ACHN (cell line): ENCODE measurements at regions not wholly inside any gene's neighbourhood (a gene's known extent, or its start where the extent isn't known, plus 50 kb on each side); places are given as distances from the start of the nearest gene placed in this dataset.

ENCODE experiments used
- DNase-seq: peaks from one replicate; pipeline ENCODE4 v3.0.0-alpha.2; 2015
- in situ Hi-C: cut with HindIII; loops from 2 replicates; pipeline ENCODE4 v1.10.0; 2017; ENCODE audit warnings: low sequenced_read_pairs, low pct_ligation_motif_present, low pct_unique_long_range_greater_than_20kb

DNA sequence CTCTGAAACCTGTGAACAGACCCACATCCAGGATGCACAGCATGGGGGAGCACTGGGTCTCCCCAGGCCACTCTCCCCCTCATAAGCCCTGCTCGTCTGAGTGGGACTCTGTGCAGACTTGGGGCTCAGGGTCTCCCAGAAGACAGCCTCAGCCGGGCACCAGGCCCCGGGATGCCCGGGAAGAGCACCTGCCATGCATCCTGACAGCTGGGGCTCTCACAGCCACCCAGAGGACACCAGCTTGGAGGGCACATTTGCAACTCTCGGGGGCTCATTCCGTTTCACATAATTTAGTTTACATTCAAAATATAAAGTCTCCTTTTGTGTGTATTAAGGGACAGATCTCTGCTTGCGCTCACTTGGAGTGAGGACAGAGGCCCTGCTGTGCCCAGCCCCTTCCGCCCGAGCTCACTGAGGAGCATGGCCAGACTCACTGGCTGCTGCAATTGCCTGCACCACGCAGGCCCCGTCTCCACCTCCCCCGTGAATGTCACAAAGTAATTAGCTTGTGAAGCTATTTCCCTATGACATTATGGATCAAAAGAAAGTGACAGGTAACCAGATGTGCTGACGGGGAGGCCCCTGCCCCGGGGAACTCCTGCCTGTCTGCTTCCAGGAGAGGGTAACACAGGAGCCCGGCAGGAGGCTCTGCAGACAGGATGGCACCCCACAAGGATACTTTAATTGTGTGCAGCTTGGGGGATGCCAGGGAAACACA, 275.6 kb downstream of the BRD1 start:
- no peak for DNase-seq
- in situ Hi-C loops = no loop called here

DNA sequence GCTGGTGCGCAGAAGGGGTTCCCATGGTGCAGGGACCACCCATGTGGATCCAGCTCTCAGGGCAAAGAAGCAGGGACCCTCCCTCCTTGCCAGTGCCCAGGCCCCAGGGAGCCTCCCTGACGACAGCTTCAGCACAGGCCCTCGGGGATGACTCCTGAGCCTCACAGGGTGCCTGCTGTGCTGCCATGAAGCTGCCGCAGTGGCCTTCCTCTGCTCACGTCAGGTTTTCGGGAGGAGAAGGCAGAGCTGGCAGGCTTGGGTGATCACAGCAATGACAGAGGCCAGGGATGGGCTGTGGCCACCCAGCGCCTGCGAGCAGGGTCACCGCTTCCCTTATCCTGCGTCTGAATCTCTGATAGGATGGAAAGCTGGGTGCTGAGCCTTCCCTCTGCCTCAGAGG, 276.2 kb downstream of the BRD1 start:
- DNase-seq = no peak
- in situ Hi-C loops = no loop called here

DNA sequence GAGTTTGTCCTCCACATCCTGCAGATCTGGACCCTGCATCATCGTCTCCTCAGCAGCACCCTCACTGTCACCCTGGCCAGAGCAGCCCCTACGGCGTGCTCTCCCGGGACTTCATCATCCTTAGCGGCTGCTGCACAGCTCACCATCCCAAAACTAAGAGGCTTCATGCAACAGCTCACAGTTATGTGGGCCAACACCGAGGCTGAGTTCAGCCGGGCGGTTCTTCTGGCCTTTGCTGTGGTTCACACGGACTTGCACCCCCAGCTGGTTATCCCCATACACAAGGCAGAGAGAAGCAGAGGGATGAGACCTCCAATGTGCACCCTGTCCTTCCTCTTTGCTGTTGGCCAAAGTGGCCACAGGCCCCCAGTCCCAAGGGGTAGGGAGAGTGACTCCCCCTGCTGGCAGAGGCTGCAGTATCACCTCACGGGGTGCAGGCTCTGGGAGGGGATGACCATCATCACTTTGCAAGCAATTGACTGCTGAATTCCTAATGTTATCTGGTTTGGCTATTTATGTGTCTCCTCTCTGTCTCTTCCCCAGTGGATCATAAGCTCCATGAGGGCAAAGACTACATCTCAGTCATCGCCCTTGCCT, 276.8 kb downstream of the BRD1 start:
- in situ Hi-C loops = no loop called here
- peak; percentile 7 for DNase-seq

DNA sequence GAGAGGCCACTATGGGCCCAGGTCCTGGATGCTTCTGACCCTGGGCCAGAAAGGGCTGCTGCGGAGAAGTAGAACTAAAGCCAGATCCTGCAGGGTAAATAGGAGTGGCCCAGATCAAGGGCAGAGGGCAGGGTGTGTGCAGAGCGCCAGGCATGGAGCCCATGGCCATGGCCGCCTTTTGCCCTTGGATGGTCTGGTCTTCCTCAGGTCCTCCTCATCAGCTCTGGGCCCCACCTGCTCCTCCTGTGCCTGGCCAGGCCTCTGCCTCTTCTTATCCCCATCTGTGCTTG, 277.6 kb downstream of the BRD1 start:
- in situ Hi-C loops = no loop called here

DNA sequence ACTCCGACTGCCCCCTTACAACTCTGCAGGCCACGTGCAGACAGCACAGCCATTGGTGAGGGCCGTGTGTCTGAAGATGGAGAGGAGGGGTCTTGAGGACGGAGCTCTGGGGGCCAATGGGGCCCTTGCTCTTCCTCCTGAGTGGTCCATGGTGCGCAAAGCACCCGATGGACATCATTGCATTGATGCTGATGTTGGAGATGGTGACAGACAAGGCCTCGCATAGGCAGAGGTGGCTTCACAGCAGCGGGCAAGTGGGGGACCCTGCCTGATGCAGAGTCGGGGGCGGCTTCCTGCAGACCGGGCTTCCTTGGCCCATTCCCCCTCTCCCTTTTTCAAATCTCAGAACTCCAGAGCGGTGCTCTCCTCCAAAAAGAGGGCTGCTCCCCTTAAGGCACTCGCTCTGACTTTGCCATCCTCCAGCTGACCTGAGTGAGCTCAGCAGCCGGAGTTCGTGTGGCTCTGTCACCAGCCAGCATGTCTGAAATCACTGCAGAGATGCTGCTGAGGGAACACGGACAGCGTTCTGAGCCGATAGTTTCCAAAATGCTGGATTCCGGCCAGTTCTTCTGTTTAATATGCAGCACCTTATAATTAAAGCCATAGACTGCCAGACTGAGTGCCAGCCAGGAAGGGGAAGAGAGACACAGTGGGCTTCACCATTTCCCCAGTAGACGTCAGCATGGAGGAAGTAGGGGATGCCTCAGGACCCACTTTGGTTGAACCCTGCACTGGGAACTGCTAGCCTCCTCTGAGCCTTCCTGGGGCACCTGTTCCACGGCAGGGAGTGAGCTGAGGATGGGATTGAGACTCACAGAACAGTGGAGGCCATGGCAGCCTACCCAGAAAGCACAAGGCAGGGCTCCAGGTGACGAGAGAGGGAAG, 278.2 kb downstream of the BRD1 start:
- no peak for DNase-seq
- in situ Hi-C loops = no loop called here

More for the DNA sequence above, 277.6 kb downstream of the BRD1 start:
- no peak for DNase-seq

DNA sequence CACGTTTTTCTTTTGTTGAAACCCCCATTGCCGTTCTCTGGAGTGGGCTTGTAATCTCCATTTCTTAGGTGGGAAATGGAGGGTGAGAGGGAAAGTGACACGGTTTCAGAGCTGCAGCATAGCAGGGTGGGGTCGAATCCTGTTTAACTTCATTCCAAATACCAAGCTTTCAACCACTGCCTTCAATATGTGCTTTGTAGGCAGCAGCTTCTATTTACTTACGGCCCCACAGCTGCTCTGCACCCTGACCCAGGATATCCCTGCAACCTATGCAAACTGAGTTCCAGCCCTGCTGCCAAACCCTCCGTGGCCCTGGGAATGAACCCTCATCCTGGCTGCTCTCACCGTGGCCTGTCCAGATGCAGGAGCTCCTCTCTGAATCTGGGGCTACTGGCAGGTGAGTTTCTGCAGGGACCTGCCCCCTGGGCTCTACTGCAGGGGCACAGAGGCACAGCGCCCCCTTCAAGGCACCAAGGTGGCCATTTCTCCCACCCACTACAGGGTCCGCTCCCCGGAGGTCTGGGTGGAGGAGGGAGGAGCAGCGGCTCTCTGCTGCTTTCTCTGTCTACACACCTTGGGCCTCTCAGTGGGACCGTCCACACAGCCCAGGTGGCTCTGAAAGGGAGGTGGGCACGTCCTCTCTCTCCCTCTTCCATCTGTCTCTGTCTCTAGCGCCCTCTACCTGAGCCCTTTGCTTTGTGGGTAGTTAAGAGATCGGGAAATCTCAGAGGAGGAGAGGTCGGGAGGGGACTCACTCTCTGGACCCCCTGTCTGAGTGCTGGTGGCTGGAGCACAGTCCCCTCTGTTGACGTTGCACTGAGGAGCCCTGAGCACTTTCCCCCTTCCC, 279.1 kb downstream of the BRD1 start:
- no peak for DNase-seq
- in situ Hi-C loops = no loop called here

DNA sequence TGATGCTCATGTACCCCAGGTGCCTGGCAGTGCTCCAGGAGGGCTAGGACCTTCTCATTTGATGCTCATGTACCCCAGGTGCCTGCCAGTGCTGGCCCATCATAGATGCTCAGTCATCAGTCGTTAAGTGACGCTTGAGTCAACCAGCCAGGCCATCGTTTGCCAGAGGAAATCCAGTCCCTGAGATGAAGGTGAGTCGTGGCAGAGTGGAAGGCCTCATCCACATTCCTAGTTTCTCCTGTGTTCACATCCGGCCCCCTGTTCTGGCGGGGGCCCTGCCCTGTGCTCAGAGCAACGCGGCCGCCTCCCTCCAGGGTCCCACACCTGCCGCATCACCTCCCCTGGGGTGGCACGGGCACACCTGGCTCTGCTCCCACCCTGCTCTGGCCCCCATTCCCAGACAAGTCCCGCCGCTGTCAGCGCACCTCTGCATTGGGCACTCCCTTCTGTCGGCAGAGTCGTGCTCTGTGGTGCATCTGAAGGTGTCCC, 279.9 kb downstream of the BRD1 start:
- no peak for DNase-seq
- in situ Hi-C loops = no loop called here

DNA sequence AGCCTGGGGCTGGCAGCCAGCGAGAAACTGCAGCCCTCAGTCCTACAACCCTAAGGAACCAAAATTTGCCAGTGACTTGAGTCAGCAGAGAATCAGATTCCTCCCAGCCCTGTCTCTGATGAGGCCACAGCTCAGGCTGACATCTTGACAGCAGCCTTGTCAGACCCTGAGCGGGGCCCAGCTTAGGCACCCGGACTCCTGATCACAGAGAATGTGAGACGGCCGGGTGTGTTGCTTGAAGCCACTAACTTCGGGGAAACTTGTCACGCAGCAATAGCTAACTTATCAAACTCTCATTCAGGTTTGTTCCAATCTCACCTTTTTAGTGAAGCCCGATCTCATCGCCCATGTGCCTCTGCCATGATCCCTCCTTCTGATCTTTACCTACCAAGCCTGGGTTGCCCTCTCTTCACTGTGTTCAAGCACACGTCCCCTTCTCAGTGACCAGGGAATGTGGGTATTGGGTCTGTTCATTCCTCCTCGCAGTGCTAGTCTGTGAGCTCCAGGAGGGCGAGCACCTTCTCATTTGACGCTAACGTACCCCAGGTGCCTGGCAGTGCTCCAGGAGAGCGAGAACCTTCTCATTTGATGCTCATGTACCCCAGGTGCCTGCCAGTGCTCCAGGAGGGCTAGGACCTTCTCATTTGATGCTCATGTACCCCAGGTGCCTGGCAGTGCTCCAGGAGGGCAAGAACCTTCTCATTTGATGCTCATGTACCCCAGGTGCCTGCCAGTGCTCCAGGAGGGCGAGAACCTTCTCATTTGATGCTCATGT, 280.7 kb downstream of the BRD1 start:
- no peak for DNase-seq
- in situ Hi-C loops = no loop called here

DNA sequence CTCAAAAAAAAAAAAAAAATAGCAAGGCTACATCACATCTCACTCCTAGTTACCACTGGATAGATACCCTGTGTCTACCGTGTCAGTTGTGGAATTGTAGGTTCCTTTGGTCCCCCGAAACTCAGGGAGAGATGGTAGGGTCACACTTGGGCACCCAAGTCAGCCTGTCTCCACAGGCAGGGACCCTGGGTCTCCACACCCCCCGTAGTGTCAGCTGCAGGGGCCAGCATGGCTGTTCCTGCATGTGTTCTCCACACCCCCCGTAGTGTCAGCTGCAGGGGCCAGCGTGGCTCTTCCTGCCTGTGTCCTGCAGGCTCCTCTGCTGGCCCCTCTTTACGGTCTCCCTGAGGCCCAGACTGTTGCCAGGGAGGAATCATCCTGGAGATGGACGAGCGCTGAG, 282.1 kb downstream of the BRD1 start:
- in situ Hi-C loops = no loop called here
- no peak for DNase-seq

DNA sequence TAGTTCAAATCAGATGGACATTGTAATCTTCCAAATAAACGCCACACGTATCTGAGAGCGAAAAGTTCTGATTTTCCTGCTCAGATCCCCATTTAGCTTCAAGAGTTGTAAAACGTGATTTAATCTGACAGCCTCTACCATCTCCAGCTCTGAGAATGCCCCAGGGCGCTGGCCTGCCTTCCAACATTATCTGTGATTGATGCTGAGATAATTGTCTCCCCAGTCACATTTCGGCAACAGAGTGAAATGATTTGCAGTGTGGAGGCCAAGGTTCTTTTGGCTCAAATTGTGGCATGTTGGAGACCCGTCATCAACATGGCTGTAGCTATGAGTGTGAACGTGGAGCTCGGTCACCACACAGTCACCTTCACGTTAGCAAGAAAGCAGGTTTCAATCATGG, 283.4 kb downstream of the BRD1 start:
- in situ Hi-C loops = no loop called here
- DNase-seq = no peak

DNA sequence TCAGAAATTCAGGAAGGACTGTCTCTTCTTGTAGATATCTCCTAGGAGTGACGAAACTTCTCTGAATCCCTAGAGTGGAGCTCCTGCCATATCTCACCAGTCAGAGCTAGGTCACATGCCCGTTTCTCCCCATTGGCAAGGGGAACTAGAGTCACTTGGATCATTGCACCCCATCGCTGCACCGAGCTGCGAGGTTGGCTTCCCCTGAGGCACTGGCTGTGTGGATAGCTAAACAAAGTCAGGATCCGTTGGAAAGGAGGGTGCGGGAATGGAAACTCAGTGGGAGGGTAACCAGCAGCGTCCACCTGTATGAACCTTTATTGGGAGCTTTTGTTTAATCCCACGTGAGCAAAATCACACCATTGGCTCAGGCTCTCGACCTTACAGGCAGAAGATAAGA, 283.8 kb downstream of the BRD1 start:
- in situ Hi-C loops = no loop called here

DNA sequence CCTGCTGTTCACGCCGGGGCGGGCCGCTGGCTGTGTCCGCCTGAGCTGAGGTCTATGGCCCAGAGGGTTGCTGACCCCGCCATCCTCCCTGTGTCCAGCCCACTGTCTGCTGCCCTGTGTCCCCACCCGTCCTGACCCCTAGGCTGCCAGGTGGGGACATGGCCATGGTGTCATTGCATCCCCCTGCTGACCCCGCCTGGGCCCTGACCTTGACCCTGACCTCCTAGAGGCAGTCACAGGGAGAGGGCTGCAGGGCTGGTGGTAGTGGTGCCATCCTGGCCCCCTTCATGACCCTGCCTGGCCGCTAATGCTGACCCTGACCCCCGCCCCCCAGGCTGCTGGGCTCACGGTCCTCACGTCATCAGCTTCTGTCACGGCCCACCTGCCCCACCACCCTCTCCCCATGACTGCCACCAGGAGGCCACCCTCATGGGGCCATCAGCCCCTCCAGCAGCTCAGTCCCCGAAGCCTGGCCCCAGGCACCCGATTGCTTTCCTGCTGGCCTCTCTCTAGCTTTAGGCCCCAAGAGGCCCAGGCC, 285.9 kb downstream of the BRD1 start:
- in situ Hi-C loops = no loop called here
- DNase-seq = no peak

More for the DNA sequence above, 283.8 kb downstream of the BRD1 start:
- DNase-seq = no peak

DNA sequence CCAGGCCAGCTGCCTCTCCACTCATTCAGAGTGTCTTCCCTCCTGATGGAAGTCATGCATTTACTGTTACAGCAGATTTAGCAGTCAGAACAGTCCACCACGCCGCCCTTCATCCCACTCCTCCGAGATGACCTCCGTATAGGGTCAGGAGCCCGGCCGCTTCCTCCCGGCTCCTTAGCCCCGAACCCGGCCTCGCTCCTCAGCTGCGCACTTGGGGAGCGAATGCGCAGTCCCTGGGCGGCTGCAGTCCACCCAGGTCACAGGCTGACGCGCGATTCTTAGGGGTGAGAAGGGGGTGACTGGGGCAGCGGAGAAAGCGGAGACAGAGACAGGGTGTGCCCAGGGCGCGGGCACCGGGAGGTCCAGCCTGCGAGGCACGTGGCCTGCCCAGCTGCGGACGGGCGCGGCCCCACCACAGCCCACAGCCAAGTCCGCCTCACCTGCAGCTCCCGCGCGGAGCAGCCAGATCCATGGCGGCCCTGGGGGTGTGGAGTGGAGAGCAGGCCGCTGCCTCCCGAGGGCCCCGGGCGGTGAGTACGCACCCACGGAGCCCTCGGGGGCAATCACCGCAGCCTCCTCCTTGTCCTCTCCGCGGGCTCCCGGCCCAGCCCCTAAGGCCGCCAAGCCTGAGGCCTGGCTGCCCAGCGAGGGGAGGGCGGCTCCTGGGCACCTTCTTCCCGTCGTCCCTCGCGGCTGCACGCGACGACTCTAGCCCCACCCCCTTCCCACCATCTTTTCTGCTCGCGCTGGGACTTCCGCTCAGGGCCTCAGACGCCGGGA, 286.6 kb downstream of the BRD1 start:
- in situ Hi-C loops = no loop called here
- DNase-seq = no peak

DNA sequence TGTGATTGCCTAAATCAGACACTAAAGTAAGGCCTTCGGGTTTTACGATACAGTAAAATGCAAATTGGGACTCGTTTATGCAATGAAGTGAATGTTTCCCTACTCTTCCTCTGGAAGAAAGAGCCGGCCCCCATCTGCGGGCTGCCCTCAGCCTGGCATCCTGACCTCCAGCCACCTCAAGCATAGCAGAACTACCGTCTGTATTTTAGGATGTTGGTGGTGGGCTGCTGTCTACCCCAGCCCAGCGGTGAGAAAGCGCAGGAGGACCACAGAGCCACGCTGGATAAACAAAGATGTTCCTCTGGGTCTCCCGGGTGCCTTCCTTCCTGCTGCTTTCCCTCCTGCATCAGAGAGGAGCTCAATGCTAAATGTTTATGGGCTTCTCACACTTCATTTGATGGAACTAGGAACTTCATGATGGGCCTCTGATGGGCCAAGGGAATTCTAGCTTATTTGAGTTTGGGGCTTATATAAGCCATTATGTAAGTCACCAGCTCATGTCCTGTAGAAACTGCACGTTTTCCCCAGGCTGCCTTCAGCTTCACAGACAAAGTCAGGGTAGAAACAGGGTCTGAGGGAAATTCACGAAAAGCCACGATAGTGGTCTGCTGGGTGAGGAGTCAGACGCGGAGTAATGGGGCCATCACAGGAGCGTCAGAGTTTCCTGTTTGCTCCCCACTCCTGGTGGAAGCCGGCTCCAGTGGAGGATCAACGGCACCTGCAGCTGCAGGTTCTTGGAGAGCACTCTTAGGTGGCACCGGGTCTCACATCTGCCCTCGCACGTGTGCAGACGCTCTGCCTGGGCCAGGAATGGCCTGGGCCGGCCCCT, 287.4 kb downstream of the BRD1 start:
- no peak for DNase-seq
- in situ Hi-C loops = no loop called here

DNA sequence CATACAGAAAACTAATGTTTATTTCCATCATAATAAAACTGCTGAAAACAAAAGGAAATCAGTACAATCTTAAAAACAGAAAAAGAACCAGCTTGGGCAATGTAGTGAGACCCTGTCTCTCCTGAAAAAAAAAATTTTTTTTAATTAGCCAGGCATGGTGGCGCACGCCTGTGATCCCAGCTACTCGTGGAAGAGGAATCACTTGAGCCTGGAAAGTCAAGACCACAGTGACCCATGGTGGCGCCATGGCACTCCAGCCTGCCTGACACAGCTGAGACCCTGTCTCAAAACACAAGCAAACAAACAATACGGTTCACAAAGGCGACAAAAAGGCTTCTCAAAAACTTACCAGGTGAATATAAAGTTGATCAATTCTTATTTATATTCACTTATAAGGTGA, 289.7 kb downstream of the BRD1 start:
- DNase-seq = no peak
- in situ Hi-C loops = no loop called here

DNA sequence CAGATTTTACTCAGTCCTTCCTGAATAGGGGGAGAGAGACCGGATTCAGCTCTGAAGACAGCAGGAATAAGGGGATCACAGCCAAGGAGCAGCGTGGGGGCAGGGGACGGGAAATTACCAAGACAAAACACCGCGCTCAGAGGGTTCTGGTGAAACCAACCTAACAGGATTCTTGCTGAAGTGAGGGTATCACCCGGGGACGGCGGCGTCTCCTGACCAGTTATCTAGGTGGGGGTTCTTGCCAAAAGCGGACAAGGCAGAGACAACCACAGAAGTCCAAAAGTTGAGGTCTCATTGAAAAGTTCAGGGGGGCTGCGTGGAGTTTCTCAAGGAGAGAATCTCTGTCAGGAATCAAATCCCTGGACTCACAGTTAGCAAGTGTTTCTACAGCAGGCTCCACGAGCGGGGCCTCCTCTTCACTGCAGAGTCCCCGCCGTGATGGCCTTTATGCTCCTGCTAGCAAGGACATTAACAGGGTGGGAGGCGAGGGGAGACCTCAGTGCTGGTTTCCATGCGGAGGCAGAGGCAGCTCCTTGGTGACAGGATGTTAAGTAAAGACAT, 291.0 kb downstream of the BRD1 start:
- in situ Hi-C loops = no loop called here
- no peak for DNase-seq
